GM21723 (cell line): ENCODE measurements at regions not wholly inside any gene's neighbourhood (a gene's known extent, or its start where the extent isn't known, plus 50 kb on each side); places are given as distances from the start of the nearest gene placed in this dataset.

ENCODE experiments used
- ATAC-seq: cut with Tn5 transposase; IDR thresholded peaks from one replicate; pipeline ENCODE4 v1.9.1; 2021; ENCODE audit warnings: mild to moderate bottlenecking, moderate library complexity; ENCODE audit not compliant: unreplicated experiment

GRCh38 chr20:10861090-10861489 lies 187.3 kb upstream of the JAG1 start:
- ATAC-seq, result no peak

GRCh38 chr20:10861619-10862018 lies 187.8 kb upstream of the JAG1 start:
- ATAC-seq, result no peak

- ATAC-seq, result no peak
These were observed 189.7 kb upstream of the JAG1 start for GRCh38 chr20:10863337-10864060.

- ATAC-seq, result no peak
These were observed 190.4 kb upstream of the JAG1 start for GRCh38 chr20:10864076-10864672.

GRCh38 chr20:10868299-10868698 lies 194.5 kb upstream of the JAG1 start:
- no peak for ATAC-seq

GRCh38 chr20:10873026-10873425 lies 199.2 kb upstream of the JAG1 start:
- no peak for ATAC-seq

- no peak for ATAC-seq
These were observed 201.9 kb upstream of the JAG1 start for GRCh38 chr20:10875653-10876052.

GRCh38 chr20:10876558-10876957 lies 202.8 kb upstream of the JAG1 start:
- no peak for ATAC-seq

GRCh38 chr20:10877342-10877741 lies 203.5 kb upstream of the JAG1 start:
- ATAC-seq, result no peak

GRCh38 chr20:10883166-10883565 lies 209.4 kb upstream of the JAG1 start:
- ATAC-seq, result no peak

- no peak for ATAC-seq
These were observed 219.5 kb upstream of the JAG1 start for GRCh38 chr20:10893321-10893720.

GRCh38 chr20:10897336-10897735 lies 223.5 kb upstream of the JAG1 start:
- no peak for ATAC-seq

- ATAC-seq, result no peak
These were observed 224.8 kb upstream of the JAG1 start for GRCh38 chr20:10898552-10898951.

- no peak for ATAC-seq
These were observed 228.4 kb upstream of the JAG1 start for GRCh38 chr20:10902174-10902573.

- ATAC-seq, result no peak
These were observed 228.9 kb upstream of the JAG1 start for GRCh38 chr20:10902576-10903282.

- ATAC-seq, result no peak
These were observed 233.0 kb upstream of the JAG1 start for GRCh38 chr20:10906834-10907233.

- no peak for ATAC-seq
These were observed 236.0 kb upstream of the JAG1 start for GRCh38 chr20:10909803-10910202.

- ATAC-seq, result no peak
These were observed 236.9 kb upstream of the JAG1 start for GRCh38 chr20:10910535-10911178.

GRCh38 chr20:10911298-10911697 lies 237.5 kb upstream of the JAG1 start:
- no peak for ATAC-seq

- ATAC-seq, result no peak
These were observed 242.0 kb upstream of the JAG1 start for GRCh38 chr20:10915815-10916214.

- no peak for ATAC-seq
These were observed 242.5 kb upstream of the JAG1 start for GRCh38 chr20:10916312-10916711.

GRCh38 chr20:10917826-10918225 lies 244.0 kb upstream of the JAG1 start:
- no peak for ATAC-seq
